WTC11 (cell line): ENCODE measurements at regions not wholly inside any gene's neighbourhood (a gene's known extent, or its start where the extent isn't known, plus 50 kb on each side); places are given as distances from the start of the nearest gene placed in this dataset.

Experiments used
- ATAC-seq: fragments of 200-7000 bp; cut with Tn5 transposase; 2 replicates; pipeline ENCODE4 v1.10.0; 2021; ENCODE audit warnings: mild to moderate bottlenecking, moderate library complexity
- CTCF ChIA-PET: fragments of 300-600 bp; sonication (Branson Sonifier 250); formaldehyde crosslinking; loops from one replicate; lab custom pipeline; 2021; ENCODE audit warnings: antibody characterized with exemption; lab: Charles Lee
- POLR2A ChIA-PET: fragments of 350-600 bp; sonication (Branson Sonifier 250); formaldehyde crosslinking; loops from one replicate; lab custom pipeline; 2021; ENCODE audit warnings: antibody characterized with exemption; lab: Charles Lee
- DNase-seq: peaks from one replicate; pipeline ENCODE4 v3.0.0; 2021; ENCODE audit warnings: low spot score
- H3K27ac Mint-ChIP-seq: 2 replicates; pipeline ENCODE4 v1.8.0; 2021; ENCODE audit warnings: mixed read lengths
- H3K27me3 Mint-ChIP-seq: 2 replicates; pipeline ENCODE4 v1.8.0; 2021; ENCODE audit warnings: low read depth, mild to moderate bottlenecking, moderate library complexity, mixed read lengths
- H3K36me3 Mint-ChIP-seq: 2 replicates; pipeline ENCODE4 v1.8.0; 2021; ENCODE audit warnings: mixed read lengths
- H3K4me1 Mint-ChIP-seq: 2 replicates; pipeline ENCODE4 v1.8.0; 2022; ENCODE audit warnings: mixed read lengths
- H3K4me3 Mint-ChIP-seq: 2 replicates; pipeline ENCODE4 v1.8.0; 2021; ENCODE audit warnings: mild to moderate bottlenecking, moderate library complexity, mixed read lengths
- H3K9me3 Mint-ChIP-seq: 2 replicates; pipeline ENCODE4 v1.8.0; 2021; ENCODE audit warnings: mixed read lengths
- ATF1 ChIP-seq: sonication (generic); formaldehyde crosslinking; IDR thresholded peaks from 2 replicates; pipeline ENCODE4 v1.8.1; 2023; ENCODE audit warnings: mild to moderate bottlenecking, moderate library complexity, missing genetic modification reagents
- FOXJ3 ChIP-seq: sonication (generic); formaldehyde crosslinking; IDR thresholded peaks from 2 replicates; pipeline ENCODE4 v1.9.0; 2021; ENCODE audit warnings: missing genetic modification reagents, mild to moderate bottlenecking, borderline replicate concordance
- GRHL2 ChIP-seq: fragments of 250-450 bp; sonication (Bioruptor Pico); IDR thresholded peaks from 2 replicates; pipeline ENCODE4 v1.8.0; 2022; ENCODE audit warnings: mild to moderate bottlenecking, moderate library complexity; ENCODE audit not compliant: insufficient replicate concordance, severe bottlenecking
- RELA ChIP-seq: sonication (generic); formaldehyde crosslinking; IDR thresholded peaks from 2 replicates; pipeline ENCODE4 v1.8.1; 2022; ENCODE audit warnings: missing genetic modification reagents, mild to moderate bottlenecking, borderline replicate concordance
- SOX15 ChIP-seq: fragments of 250-450 bp; sonication (Bioruptor Pico); IDR thresholded peaks from 2 replicates; pipeline ENCODE4 v1.9.0; 2021; ENCODE audit warnings: mild to moderate bottlenecking
- SP1 ChIP-seq: sonication (generic); formaldehyde crosslinking; conservative IDR thresholded peaks from 2 replicates; pipeline ENCODE4 v1.8.1; 2022; ENCODE audit warnings: missing genetic modification reagents
- ZNF138 ChIP-seq: sonication (generic); formaldehyde crosslinking; conservative IDR thresholded peaks from 2 replicates; pipeline ENCODE4 v1.8.1; 2022; ENCODE audit warnings: mild to moderate bottlenecking, moderate library complexity, missing genetic modification reagents
- ZNF263 ChIP-seq: sonication (generic); formaldehyde crosslinking; IDR thresholded peaks from 2 replicates; pipeline ENCODE4 v1.8.1; 2022; ENCODE audit warnings: low read depth, mild to moderate bottlenecking, moderate library complexity, missing genetic modification reagents
- ZNF416 ChIP-seq: fragments of 250-450 bp; sonication (Bioruptor Pico); IDR thresholded peaks from 2 replicates; pipeline ENCODE4 v1.9.0; 2021; ENCODE audit warnings: mild to moderate bottlenecking, inconsistent platforms
- TF ChIP-seq, protein P1 (sequence below): sonication (generic); formaldehyde crosslinking; IDR thresholded peaks from 2 replicates; pipeline ENCODE4 v1.8.1; 2022; ENCODE audit warnings: low read depth, missing genetic modification reagents, borderline replicate concordance
- TF ChIP-seq, protein P2 (sequence below): sonication (generic); formaldehyde crosslinking; IDR thresholded peaks from 2 replicates; pipeline ENCODE4 v1.8.0; 2023; ENCODE audit warnings: mild to moderate bottlenecking, missing genetic modification reagents
- TF ChIP-seq, protein P3 (sequence below): sonication (generic); formaldehyde crosslinking; IDR thresholded peaks from 2 replicates; pipeline ENCODE4 v1.8.0; 2022; ENCODE audit warnings: mild to moderate bottlenecking, missing genetic modification reagents
- TF ChIP-seq, protein P4 (sequence below): sonication (generic); formaldehyde crosslinking; IDR thresholded peaks from 2 replicates; pipeline ENCODE4 v1.8.0; 2022; ENCODE audit warnings: mild to moderate bottlenecking, missing genetic modification reagents
- TF ChIP-seq, protein P5 (sequence below): fragments of 250-450 bp; sonication (Bioruptor Pico); IDR thresholded peaks from 2 replicates; pipeline ENCODE4 v1.9.0; 2021; ENCODE audit warnings: mild to moderate bottlenecking, borderline replicate concordance
- TF ChIP-seq, protein P6 (sequence below): fragments of 250-450 bp; sonication (Bioruptor Pico); IDR thresholded peaks from 2 replicates; pipeline ENCODE4 v1.9.0; 2021; ENCODE audit warnings: mild to moderate bottlenecking
- TF ChIP-seq, protein P7 (sequence below): fragments of 250-450 bp; sonication (Bioruptor Pico); IDR thresholded peaks from 2 replicates; pipeline ENCODE4 v1.8.0; 2021; ENCODE audit warnings: mild to moderate bottlenecking

DNA sequence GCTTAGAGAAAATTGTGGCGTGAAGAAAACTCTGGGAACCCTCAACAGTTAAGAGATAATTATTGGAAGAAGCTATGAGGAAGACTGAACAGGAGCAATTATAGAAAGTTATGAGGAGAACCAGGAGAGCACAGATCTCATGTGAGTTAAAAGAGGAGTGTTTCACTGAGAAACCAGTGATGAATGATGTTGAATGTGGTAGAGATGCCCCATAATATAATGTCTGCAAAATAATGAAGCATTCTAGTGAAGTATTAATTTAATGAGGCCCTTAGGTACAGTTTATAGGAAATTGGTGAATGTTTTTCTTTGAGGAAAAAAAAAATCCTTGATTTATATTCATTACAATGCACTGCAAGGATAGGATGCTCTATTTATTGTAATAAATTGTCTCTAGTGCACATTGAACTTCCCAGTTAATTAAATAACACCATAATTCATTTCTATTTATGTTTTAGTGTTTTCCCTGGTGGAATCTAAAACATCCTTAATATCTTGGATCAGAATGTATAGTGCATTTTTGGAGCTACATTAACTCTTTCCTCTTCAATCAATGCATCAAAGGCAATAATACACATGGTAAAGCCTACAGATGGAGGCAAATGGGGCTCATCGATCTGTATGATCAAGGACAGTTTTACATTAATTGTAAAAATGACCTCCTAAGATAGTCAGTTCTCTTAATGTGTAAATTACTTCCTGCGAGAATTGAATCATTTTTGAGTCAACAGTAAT, 91.4 kb upstream of the EYS start:
- ChIA-PET POLR2A (no interaction called here), CTCF (no interaction called here)
- Mint-ChIP-seq H3K4me3 (no peak overlapping the region), H3K27ac (no peak overlapping the region), H3K27me3 (peaks cover 3% of the 10 kb centered on the region; the same call in 1 of the 2 replicates), H3K36me3 (peaks cover 3% of the 10 kb centered on the region; the same call in 1 of the 2 replicates), H3K9me3 (peaks cover 38% of the 10 kb centered on the region), H3K4me1 (no peaks in the 10 kb centered on the region)
- DNase-seq (no peak), ATAC-seq (no peak)
- TF ChIP-seq, protein P1, sequence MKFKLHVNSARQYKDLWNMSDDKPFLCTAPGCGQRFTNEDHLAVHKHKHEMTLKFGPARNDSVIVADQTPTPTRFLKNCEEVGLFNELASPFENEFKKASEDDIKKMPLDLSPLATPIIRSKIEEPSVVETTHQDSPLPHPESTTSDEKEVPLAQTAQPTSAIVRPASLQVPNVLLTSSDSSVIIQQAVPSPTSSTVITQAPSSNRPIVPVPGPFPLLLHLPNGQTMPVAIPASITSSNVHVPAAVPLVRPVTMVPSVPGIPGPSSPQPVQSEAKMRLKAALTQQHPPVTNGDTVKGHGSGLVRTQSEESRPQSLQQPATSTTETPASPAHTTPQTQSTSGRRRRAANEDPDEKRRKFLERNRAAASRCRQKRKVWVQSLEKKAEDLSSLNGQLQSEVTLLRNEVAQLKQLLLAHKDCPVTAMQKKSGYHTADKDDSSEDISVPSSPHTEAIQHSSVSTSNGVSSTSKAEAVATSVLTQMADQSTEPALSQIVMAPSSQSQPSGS, result no peak
- TF ChIP-seq, protein P2, sequence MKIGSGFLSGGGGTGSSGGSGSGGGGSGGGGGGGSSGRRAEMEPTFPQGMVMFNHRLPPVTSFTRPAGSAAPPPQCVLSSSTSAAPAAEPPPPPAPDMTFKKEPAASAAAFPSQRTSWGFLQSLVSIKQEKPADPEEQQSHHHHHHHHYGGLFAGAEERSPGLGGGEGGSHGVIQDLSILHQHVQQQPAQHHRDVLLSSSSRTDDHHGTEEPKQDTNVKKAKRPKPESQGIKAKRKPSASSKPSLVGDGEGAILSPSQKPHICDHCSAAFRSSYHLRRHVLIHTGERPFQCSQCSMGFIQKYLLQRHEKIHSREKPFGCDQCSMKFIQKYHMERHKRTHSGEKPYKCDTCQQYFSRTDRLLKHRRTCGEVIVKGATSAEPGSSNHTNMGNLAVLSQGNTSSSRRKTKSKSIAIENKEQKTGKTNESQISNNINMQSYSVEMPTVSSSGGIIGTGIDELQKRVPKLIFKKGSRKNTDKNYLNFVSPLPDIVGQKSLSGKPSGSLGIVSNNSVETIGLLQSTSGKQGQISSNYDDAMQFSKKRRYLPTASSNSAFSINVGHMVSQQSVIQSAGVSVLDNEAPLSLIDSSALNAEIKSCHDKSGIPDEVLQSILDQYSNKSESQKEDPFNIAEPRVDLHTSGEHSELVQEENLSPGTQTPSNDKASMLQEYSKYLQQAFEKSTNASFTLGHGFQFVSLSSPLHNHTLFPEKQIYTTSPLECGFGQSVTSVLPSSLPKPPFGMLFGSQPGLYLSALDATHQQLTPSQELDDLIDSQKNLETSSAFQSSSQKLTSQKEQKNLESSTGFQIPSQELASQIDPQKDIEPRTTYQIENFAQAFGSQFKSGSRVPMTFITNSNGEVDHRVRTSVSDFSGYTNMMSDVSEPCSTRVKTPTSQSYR (CRISPR knock-in tag), result no peak
- TF ChIP-seq, protein P3, sequence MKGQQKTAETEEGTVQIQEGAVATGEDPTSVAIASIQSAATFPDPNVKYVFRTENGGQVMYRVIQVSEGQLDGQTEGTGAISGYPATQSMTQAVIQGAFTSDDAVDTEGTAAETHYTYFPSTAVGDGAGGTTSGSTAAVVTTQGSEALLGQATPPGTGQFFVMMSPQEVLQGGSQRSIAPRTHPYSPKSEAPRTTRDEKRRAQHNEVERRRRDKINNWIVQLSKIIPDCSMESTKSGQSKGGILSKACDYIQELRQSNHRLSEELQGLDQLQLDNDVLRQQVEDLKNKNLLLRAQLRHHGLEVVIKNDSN, result no peak
- no peak for TF ChIP-seq ZNF263 (CRISPR knock-in tag)
- TF ChIP-seq, protein P4, sequence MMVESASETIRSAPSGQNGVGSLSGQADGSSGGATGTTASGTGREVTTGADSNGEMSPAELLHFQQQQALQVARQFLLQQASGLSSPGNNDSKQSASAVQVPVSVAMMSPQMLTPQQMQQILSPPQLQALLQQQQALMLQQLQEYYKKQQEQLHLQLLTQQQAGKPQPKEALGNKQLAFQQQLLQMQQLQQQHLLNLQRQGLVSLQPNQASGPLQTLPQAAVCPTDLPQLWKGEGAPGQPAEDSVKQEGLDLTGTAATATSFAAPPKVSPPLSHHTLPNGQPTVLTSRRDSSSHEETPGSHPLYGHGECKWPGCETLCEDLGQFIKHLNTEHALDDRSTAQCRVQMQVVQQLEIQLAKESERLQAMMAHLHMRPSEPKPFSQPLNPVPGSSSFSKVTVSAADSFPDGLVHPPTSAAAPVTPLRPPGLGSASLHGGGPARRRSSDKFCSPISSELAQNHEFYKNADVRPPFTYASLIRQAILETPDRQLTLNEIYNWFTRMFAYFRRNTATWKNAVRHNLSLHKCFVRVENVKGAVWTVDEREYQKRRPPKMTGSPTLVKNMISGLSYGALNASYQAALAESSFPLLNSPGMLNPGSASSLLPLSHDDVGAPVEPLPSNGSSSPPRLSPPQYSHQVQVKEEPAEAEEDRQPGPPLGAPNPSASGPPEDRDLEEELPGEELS (CRISPR knock-in tag), result no peak

DNA sequence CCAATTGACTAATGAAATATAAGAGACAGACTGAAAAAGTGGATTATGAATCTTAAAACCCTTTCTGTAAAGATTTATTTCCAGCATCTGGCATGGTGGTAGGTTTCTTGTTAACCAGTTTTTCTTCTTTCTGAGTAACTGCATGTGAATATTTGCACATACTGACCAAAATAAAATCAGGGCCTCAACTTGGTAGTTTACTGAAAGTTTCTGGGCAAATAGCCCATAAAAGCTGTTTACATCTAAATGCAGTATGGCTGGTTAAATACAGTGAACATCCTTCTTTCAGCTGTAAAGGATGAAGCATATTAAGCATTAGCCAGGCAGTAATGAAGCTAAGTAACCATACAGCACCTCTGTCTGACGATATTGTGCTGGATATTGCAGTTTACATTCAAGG, 83.6 kb upstream of the EYS start:
- Mint-ChIP-seq H3K27me3 (peaks cover 3% of the 10 kb centered on the region; the same call in 1 of the 2 replicates), H3K9me3 (peaks cover 35% of the 10 kb centered on the region), H3K27ac (no peak overlapping the region), H3K4me1 (no peaks in the 10 kb centered on the region), H3K36me3 (peaks cover 29% of the 10 kb centered on the region), H3K4me3 (no peak overlapping the region)
- ATAC-seq (no peak), DNase-seq (no peak)
- ChIA-PET CTCF (no interaction called here), POLR2A (no interaction called here)
- no peak for TF ChIP-seq ZNF138 (CRISPR knock-in tag)
- TF ChIP-seq, protein P5, sequence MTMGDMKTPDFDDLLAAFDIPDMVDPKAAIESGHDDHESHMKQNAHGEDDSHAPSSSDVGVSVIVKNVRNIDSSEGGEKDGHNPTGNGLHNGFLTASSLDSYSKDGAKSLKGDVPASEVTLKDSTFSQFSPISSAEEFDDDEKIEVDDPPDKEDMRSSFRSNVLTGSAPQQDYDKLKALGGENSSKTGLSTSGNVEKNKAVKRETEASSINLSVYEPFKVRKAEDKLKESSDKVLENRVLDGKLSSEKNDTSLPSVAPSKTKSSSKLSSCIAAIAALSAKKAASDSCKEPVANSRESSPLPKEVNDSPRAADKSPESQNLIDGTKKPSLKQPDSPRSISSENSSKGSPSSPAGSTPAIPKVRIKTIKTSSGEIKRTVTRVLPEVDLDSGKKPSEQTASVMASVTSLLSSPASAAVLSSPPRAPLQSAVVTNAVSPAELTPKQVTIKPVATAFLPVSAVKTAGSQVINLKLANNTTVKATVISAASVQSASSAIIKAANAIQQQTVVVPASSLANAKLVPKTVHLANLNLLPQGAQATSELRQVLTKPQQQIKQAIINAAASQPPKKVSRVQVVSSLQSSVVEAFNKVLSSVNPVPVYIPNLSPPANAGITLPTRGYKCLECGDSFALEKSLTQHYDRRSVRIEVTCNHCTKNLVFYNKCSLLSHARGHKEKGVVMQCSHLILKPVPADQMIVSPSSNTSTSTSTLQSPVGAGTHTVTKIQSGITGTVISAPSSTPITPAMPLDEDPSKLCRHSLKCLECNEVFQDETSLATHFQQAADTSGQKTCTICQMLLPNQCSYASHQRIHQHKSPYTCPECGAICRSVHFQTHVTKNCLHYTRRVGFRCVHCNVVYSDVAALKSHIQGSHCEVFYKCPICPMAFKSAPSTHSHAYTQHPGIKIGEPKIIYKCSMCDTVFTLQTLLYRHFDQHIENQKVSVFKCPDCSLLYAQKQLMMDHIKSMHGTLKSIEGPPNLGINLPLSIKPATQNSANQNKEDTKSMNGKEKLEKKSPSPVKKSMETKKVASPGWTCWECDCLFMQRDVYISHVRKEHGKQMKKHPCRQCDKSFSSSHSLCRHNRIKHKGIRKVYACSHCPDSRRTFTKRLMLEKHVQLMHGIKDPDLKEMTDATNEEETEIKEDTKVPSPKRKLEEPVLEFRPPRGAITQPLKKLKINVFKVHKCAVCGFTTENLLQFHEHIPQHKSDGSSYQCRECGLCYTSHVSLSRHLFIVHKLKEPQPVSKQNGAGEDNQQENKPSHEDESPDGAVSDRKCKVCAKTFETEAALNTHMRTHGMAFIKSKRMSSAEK (CRISPR knock-in tag), result no peak
- TF ChIP-seq FOXJ3 (CRISPR knock-in tag), result no peak
- TF ChIP-seq, protein P6, sequence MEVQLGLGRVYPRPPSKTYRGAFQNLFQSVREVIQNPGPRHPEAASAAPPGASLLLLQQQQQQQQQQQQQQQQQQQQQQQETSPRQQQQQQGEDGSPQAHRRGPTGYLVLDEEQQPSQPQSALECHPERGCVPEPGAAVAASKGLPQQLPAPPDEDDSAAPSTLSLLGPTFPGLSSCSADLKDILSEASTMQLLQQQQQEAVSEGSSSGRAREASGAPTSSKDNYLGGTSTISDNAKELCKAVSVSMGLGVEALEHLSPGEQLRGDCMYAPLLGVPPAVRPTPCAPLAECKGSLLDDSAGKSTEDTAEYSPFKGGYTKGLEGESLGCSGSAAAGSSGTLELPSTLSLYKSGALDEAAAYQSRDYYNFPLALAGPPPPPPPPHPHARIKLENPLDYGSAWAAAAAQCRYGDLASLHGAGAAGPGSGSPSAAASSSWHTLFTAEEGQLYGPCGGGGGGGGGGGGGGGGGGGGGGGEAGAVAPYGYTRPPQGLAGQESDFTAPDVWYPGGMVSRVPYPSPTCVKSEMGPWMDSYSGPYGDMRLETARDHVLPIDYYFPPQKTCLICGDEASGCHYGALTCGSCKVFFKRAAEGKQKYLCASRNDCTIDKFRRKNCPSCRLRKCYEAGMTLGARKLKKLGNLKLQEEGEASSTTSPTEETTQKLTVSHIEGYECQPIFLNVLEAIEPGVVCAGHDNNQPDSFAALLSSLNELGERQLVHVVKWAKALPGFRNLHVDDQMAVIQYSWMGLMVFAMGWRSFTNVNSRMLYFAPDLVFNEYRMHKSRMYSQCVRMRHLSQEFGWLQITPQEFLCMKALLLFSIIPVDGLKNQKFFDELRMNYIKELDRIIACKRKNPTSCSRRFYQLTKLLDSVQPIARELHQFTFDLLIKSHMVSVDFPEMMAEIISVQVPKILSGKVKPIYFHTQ (CRISPR knock-in tag), result no peak
- TF ChIP-seq, protein P1, result no peak
- TF ChIP-seq ATF1 (CRISPR knock-in tag), result no peak
- TF ChIP-seq SP1, result no peak
- TF ChIP-seq GRHL2 (CRISPR knock-in tag), result no peak
- no peak for TF ChIP-seq ZNF416 (CRISPR knock-in tag)
- TF ChIP-seq SOX15, result no peak
- no peak for TF ChIP-seq RELA
- TF ChIP-seq, protein P7, sequence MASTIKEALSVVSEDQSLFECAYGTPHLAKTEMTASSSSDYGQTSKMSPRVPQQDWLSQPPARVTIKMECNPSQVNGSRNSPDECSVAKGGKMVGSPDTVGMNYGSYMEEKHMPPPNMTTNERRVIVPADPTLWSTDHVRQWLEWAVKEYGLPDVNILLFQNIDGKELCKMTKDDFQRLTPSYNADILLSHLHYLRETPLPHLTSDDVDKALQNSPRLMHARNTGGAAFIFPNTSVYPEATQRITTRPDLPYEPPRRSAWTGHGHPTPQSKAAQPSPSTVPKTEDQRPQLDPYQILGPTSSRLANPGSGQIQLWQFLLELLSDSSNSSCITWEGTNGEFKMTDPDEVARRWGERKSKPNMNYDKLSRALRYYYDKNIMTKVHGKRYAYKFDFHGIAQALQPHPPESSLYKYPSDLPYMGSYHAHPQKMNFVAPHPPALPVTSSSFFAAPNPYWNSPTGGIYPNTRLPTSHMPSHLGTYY (CRISPR knock-in tag), result no peak
